ENCODE measurements at regions not wholly inside any gene's neighbourhood (a gene's known extent, or its start where the extent isn't known, plus 50 kb on each side); places are given as distances from the start of the nearest gene placed in this dataset.
A peak's percentile ranks its signal among the peaks of the same experiment; 100 is the strongest.

DNA sequence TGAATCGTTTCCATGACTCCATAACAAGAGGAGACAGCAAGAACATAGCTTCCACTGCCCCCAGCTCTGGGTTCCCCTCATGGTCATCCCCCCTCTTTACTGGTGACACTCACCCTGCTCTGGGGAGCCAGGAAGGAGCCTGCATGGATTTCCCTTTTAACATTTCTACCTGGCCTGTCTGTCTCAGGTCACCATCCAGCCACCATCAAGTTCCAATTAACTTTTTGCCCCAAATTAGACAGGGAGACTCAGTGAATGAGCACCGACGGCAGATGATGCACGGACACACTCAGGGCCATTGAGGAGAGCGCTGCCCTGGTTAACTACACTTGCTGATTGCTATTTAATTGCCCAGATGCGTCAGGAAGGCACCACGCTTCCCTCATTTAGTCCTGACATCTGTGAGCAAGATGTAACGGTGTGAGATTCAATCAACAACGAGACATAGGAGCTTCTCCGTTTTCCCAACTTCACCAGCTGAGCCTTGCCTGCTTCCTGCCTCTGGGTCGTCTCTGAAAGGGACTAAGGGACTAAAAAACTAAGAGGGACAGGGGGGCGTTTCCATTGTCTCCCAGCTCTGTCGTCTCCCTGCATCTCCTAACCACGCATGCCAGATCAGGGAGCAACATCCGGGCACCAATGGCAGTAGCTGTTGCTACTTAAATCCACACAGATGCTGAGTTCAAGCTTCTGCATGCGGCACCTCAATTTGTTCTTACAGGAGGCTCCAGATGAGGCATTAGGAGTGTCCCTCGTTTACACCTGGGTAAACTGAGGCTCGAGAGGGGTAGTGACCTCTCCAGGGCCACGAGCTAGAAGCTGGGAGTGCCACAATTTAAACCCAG is 426.7 kb downstream of the NPHP4 start:
- Histone ChIP-seq H3K27ac (ENCODE audit: low read depth in 1 of 2, low read length in 2 of 2) (no peak overlapping the region), H3K4me1 (ENCODE audit: control insufficient read depth in 4 of 4, insufficient read depth in 4 of 4, low read length in 3 of 4) (no peaks in the 10 kb centered on the region), H3K4me3 (ENCODE audit: low read depth in 1 of 3, low read length in 3 of 3) (no peak overlapping the region), H3K9me3 (ENCODE audit: control insufficient read depth in 4 of 4, low read length in 3 of 4) (peaks cover 0 to 12% (median 6%) of the 10 kb centered on the region in 4 donors), H3K36me3 (ENCODE audit: control insufficient read depth in 4 of 4, insufficient read depth in 3 of 4, low read depth in 1 of 4, low read length in 3 of 4) (no peaks in the 10 kb centered on the region), H3K27me3 (ENCODE audit: control insufficient read depth in 4 of 4, insufficient read depth in 4 of 4, low read length in 3 of 4) (no peaks in the 10 kb centered on the region), H3K9ac (ENCODE audit: low read depth in 1 of 2, low read length in 2 of 2) (no peak overlapping the region)
- WGBS, result 64% methylated on average over 19 of the region's 19 CpGs
- no peak for DNase-seq (ENCODE audit: low spot score)
- TF ChIP-seq GABPA (IDR thresholded peaks at IDR 0.05 in 1 of 2, conservative IDR thresholded peaks at IDR 0.05 in 1 of 2), result no peak
- no peak for TF ChIP-seq RAD21 (IDR thresholded peaks at IDR 0.05)
- no peak for TF ChIP-seq EGR1 (IDR thresholded peaks at IDR 0.05; ENCODE audit: low read depth in 2 of 2)
- no peak for TF ChIP-seq TAF1 (conservative IDR thresholded peaks at IDR 0.05)
- TF ChIP-seq FOXA1 (IDR thresholded peaks at IDR 0.05), result no peak
- TF ChIP-seq, protein P1, sequence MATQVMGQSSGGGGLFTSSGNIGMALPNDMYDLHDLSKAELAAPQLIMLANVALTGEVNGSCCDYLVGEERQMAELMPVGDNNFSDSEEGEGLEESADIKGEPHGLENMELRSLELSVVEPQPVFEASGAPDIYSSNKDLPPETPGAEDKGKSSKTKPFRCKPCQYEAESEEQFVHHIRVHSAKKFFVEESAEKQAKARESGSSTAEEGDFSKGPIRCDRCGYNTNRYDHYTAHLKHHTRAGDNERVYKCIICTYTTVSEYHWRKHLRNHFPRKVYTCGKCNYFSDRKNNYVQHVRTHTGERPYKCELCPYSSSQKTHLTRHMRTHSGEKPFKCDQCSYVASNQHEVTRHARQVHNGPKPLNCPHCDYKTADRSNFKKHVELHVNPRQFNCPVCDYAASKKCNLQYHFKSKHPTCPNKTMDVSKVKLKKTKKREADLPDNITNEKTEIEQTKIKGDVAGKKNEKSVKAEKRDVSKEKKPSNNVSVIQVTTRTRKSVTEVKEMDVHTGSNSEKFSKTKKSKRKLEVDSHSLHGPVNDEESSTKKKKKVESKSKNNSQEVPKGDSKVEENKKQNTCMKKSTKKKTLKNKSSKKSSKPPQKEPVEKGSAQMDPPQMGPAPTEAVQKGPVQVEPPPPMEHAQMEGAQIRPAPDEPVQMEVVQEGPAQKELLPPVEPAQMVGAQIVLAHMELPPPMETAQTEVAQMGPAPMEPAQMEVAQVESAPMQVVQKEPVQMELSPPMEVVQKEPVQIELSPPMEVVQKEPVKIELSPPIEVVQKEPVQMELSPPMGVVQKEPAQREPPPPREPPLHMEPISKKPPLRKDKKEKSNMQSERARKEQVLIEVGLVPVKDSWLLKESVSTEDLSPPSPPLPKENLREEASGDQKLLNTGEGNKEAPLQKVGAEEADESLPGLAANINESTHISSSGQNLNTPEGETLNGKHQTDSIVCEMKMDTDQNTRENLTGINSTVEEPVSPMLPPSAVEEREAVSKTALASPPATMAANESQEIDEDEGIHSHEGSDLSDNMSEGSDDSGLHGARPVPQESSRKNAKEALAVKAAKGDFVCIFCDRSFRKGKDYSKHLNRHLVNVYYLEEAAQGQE (IDR thresholded peaks at IDR 0.05), result no peak
- no peak for TF ChIP-seq HNF4A (conservative IDR thresholded peaks at IDR 0.05)
- no peak for TF ChIP-seq YY1 (IDR thresholded peaks at IDR 0.05)
- TF ChIP-seq, protein P2, sequence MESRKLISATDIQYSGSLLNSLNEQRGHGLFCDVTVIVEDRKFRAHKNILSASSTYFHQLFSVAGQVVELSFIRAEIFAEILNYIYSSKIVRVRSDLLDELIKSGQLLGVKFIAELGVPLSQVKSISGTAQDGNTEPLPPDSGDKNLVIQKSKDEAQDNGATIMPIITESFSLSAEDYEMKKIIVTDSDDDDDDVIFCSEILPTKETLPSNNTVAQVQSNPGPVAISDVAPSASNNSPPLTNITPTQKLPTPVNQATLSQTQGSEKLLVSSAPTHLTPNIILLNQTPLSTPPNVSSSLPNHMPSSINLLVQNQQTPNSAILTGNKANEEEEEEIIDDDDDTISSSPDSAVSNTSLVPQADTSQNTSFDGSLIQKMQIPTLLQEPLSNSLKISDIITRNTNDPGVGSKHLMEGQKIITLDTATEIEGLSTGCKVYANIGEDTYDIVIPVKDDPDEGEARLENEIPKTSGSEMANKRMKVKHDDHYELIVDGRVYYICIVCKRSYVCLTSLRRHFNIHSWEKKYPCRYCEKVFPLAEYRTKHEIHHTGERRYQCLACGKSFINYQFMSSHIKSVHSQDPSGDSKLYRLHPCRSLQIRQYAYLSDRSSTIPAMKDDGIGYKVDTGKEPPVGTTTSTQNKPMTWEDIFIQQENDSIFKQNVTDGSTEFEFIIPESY (IDR thresholded peaks at IDR 0.05), result no peak

GRCh38 chr1:5564578-5565257 is 427.5 kb downstream of the NPHP4 start:
- 77% methylated on average over 10 of the region's 10 CpGs for WGBS
- H3K27ac ChIP-seq (ENCODE audit: low read depth in 1 of 2, low read length in 2 of 2), result no peak overlapping the region
- no peaks in the 10 kb centered on the region for H3K36me3 ChIP-seq (ENCODE audit: control insufficient read depth in 4 of 4, insufficient read depth in 3 of 4, low read depth in 1 of 4, low read length in 3 of 4)
- TF ChIP-seq CTCF (IDR thresholded peaks at IDR 0.05; ENCODE audit: low read depth, low read length, missing input control) (no peak), GABPA (IDR thresholded peaks at IDR 0.05 in 1 of 2, conservative IDR thresholded peaks at IDR 0.05 in 1 of 2) (no peak), HNF4A (conservative IDR thresholded peaks at IDR 0.05) (no peak), HNF4G (IDR thresholded peaks at IDR 0.05) (no peak), TAF1 (conservative IDR thresholded peaks at IDR 0.05) (no peak), EGR1 (IDR thresholded peaks at IDR 0.05; ENCODE audit: low read depth in 2 of 2) (no peak), RXRA (IDR thresholded peaks at IDR 0.05) (no peak), YY1 (IDR thresholded peaks at IDR 0.05) (no peak), MAX (IDR thresholded peaks at IDR 0.05) (no peak), FOXA1 (IDR thresholded peaks at IDR 0.05) (no peak), JUND (IDR thresholded peaks at IDR 0.05) (no peak), FOXA2 (IDR thresholded peaks at IDR 0.05) (no peak)
- TF ChIP-seq, protein P1 (IDR thresholded peaks at IDR 0.05), result no peak
- TF ChIP-seq, protein P3, sequence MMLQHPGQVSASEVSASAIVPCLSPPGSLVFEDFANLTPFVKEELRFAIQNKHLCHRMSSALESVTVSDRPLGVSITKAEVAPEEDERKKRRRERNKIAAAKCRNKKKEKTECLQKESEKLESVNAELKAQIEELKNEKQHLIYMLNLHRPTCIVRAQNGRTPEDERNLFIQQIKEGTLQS (IDR thresholded peaks at IDR 0.05), result no peak

More at GRCh38 chr1:5564578-5565257, 427.5 kb downstream of the NPHP4 start:
- Histone ChIP-seq H3K27me3 (ENCODE audit: control insufficient read depth in 4 of 4, insufficient read depth in 4 of 4, low read length in 3 of 4) (no peaks in the 10 kb centered on the region), H3K9ac (ENCODE audit: low read depth in 1 of 2, low read length in 2 of 2) (no peak overlapping the region), H3K9me3 (ENCODE audit: control insufficient read depth in 4 of 4, low read length in 3 of 4) (peaks cover 0 to 12% (median 6%) of the 10 kb centered on the region in 4 donors), H3K4me3 (ENCODE audit: low read depth in 1 of 3, low read length in 3 of 3) (no peak overlapping the region), H3K4me1 (ENCODE audit: control insufficient read depth in 4 of 4, insufficient read depth in 4 of 4, low read length in 3 of 4) (no peaks in the 10 kb centered on the region)
- DNase-seq (ENCODE audit: low spot score), result peak; percentile 27
